ENCODE measurements at regions not wholly inside any gene's neighbourhood (a gene's known extent, or its start where the extent isn't known, plus 50 kb on each side); places are given as distances from the start of the nearest gene placed in this dataset.

GRCh38 chr11:30741039-30741550 is 154.9 kb upstream of the MPPED2 start:
- no peak overlapping the region for H3K27ac ChIP-seq (ENCODE audit: low read length)
- in situ Hi-C loops (cut with HindIII; ENCODE audit: low pct_unique_long_range_greater_than_20kb, low sequenced_read_pairs), result no loop called here
- intact Hi-C loops (cut with micrococcal nuclease; ENCODE audit: unreplicated experiment), result no loop called here
- TF ChIP-seq SIN3A (IDR thresholded peaks at IDR 0.05; ENCODE audit: borderline replicate concordance, insufficient read depth, low read depth, low read length), result no peak
- no peak for TF ChIP-seq TCF7L2 (IDR thresholded peaks at IDR 0.05; ENCODE audit: low read depth, low read length)
- ChIA-PET POLR2A (no interaction called here), CTCF (no interaction called here)
- no peaks in the 10 kb centered on the region for H3K4me1 ChIP-seq (ENCODE audit: control insufficient read depth, insufficient read depth, low read length)
- H3K9me3 ChIP-seq (ENCODE audit: control insufficient read depth, insufficient read depth, low read depth, low read length), result no peaks in the 10 kb centered on the region
- H3K27me3 ChIP-seq (ENCODE audit: control insufficient read depth, insufficient read depth, low read length), result no peaks in the 10 kb centered on the region
- DNase-seq (ENCODE audit: low read depth, low spot score), result no peak
- no peaks in the 10 kb centered on the region for H3K36me3 ChIP-seq (ENCODE audit: control insufficient read depth, insufficient read depth, low read length)
- no peak overlapping the region for H3K4me3 ChIP-seq (ENCODE audit: low read depth in 2 of 2, low read length in 2 of 2)
- no peak for ATAC-seq
- BruUV-seq (replicated peaks), result no TSS peak

GRCh38 chr11:30740091-30740490 is 153.9 kb upstream of the MPPED2 start:
- CTCF ChIA-PET, result no interaction called here
- DNase-seq (ENCODE audit: low read depth, low spot score), result no peak
- in situ Hi-C loops (cut with HindIII; ENCODE audit: low pct_unique_long_range_greater_than_20kb, low sequenced_read_pairs), result no loop called here
- Histone ChIP-seq H3K9me3 (ENCODE audit: control insufficient read depth, insufficient read depth, low read depth, low read length) (no peaks in the 10 kb centered on the region), H3K4me3 (ENCODE audit: low read depth in 2 of 2, low read length in 2 of 2) (no peak overlapping the region), H3K36me3 (ENCODE audit: control insufficient read depth, insufficient read depth, low read length) (no peaks in the 10 kb centered on the region), H3K27ac (ENCODE audit: low read length) (no peak overlapping the region), H3K27me3 (ENCODE audit: control insufficient read depth, insufficient read depth, low read length) (no peaks in the 10 kb centered on the region), H3K4me1 (ENCODE audit: control insufficient read depth, insufficient read depth, low read length) (no peaks in the 10 kb centered on the region)
- intact Hi-C loops (cut with micrococcal nuclease; ENCODE audit: unreplicated experiment), result no loop called here
- no TSS peak for BruUV-seq (replicated peaks)
- POLR2A ChIA-PET, result no interaction called here
- ATAC-seq, result no peak
- TF ChIP-seq SIN3A (IDR thresholded peaks at IDR 0.05; ENCODE audit: borderline replicate concordance, insufficient read depth, low read depth, low read length) (no peak), TCF7L2 (IDR thresholded peaks at IDR 0.05; ENCODE audit: low read depth, low read length) (no peak), REST (IDR thresholded peaks at IDR 0.05; ENCODE audit: insufficient read depth in 1 of 2, low read depth in 2 of 2, low read length in 1 of 2) (no peak), CTCF (IDR thresholded peaks at IDR 0.05) (no peak), POLR2AphosphoS5 (IDR thresholded peaks at IDR 0.05; ENCODE audit: low read depth, low read length) (no peak)

GRCh38 chr11:30735946-30736345 is 149.8 kb upstream of the MPPED2 start:
- no TSS peak for BruUV-seq (replicated peaks)
- intact Hi-C loops (cut with micrococcal nuclease; ENCODE audit: unreplicated experiment) (no loop called here), in situ Hi-C loops (cut with HindIII; ENCODE audit: low pct_unique_long_range_greater_than_20kb, low sequenced_read_pairs) (no loop called here)
- DNase-seq (ENCODE audit: low read depth, low spot score) (no peak), ATAC-seq (no peak)
- Histone ChIP-seq H3K4me1 (ENCODE audit: control insufficient read depth, insufficient read depth, low read length) (no peaks in the 10 kb centered on the region), H3K27me3 (ENCODE audit: control insufficient read depth, insufficient read depth, low read length) (no peaks in the 10 kb centered on the region), H3K4me3 (ENCODE audit: low read depth in 2 of 2, low read length in 2 of 2) (no peak overlapping the region), H3K27ac (ENCODE audit: low read length) (no peak overlapping the region), H3K9me3 (ENCODE audit: control insufficient read depth, insufficient read depth, low read depth, low read length) (no peaks in the 10 kb centered on the region), H3K36me3 (ENCODE audit: control insufficient read depth, insufficient read depth, low read length) (no peaks in the 10 kb centered on the region)
- ChIA-PET POLR2A (no interaction called here), CTCF (no interaction called here)
- TF ChIP-seq SIN3A (IDR thresholded peaks at IDR 0.05; ENCODE audit: borderline replicate concordance, insufficient read depth, low read depth, low read length), result no peak
- no peak for TF ChIP-seq REST (IDR thresholded peaks at IDR 0.05; ENCODE audit: insufficient read depth in 1 of 2, low read depth in 2 of 2, low read length in 1 of 2)
- TF ChIP-seq TCF7L2 (IDR thresholded peaks at IDR 0.05; ENCODE audit: low read depth, low read length), result no peak
- TF ChIP-seq CTCF (IDR thresholded peaks at IDR 0.05), result no peak
- no peak for TF ChIP-seq POLR2AphosphoS5 (IDR thresholded peaks at IDR 0.05; ENCODE audit: low read depth, low read length)

Data from Panc1 (cell line).